Loucy (cell line): ENCODE measurements at regions not wholly inside any gene's neighbourhood (a gene's known extent, or its start where the extent isn't known, plus 50 kb on each side); places are given as distances from the start of the nearest gene placed in this dataset.

Experiments used
- H2AFZ ChIP-seq: fragments of 200-600 bp; sonication (generic); 2 replicates; pipeline ENCODE4 v1.6.0; 2016; ENCODE audit warnings: antibody characterized with exemption, mild to moderate bottlenecking, low read length, moderate library complexity
- H3F3A ChIP-seq: fragments of 200-600 bp; 2 replicates; pipeline ENCODE4 v1.6.0; 2016; ENCODE audit warnings: antibody characterized with exemption, low read depth, mild to moderate bottlenecking
- H3K27me3 ChIP-seq: fragments of 200-600 bp; sonication (generic); 2 replicates; pipeline ENCODE4 v1.6.1; 2014; ENCODE audit warnings: low read length, mild to moderate bottlenecking; ENCODE audit not compliant: insufficient read depth, poor library complexity, severe bottlenecking
- H3K36me3 ChIP-seq: fragments of 200-600 bp; sonication (generic); 2 replicates; pipeline ENCODE4 v1.6.1; 2016; ENCODE audit warnings: low read length; ENCODE audit not compliant: insufficient read depth
- H3K4me1 ChIP-seq: fragments of 200-600 bp; sonication (generic); 2 replicates; pipeline ENCODE4 v1.5.1; 2014; ENCODE audit warnings: low read length, mild to moderate bottlenecking; ENCODE audit not compliant: insufficient read depth, poor library complexity, severe bottlenecking
- H3K4me2 ChIP-seq: fragments of 200-600 bp; sonication (generic); 2 replicates; pipeline ENCODE4 v1.6.0; 2014; ENCODE audit warnings: antibody characterized with exemption, low read length, low read depth, mild to moderate bottlenecking; ENCODE audit not compliant: poor library complexity, severe bottlenecking
- H3K4me3 ChIP-seq: fragments of 200-600 bp; sonication (generic); 2 replicates; pipeline ENCODE4 v1.5.1; 2014; ENCODE audit warnings: low read length, mild to moderate bottlenecking, mixed read lengths; ENCODE audit not compliant: poor library complexity, severe bottlenecking
- H3K79me2 ChIP-seq: fragments of 200-600 bp; sonication (generic); 2 replicates; pipeline ENCODE4 v1.6.1; 2014; ENCODE audit warnings: low read length; ENCODE audit not compliant: insufficient read depth
- H3K9ac ChIP-seq: fragments of 200-600 bp; sonication (generic); 2 replicates; pipeline ENCODE4 v1.6.0; 2014; ENCODE audit warnings: mild to moderate bottlenecking, low read depth, low read length, moderate library complexity; ENCODE audit not compliant: poor library complexity, severe bottlenecking
- H3K9me2 ChIP-seq: fragments of 200-600 bp; sonication (generic); replicated peaks from 2 replicates; pipeline ENCODE4 v1.6.1; 2016; ENCODE audit warnings: low read depth, low read length, mixed read lengths
- H3K9me3 ChIP-seq: fragments of 200-600 bp; sonication (generic); 2 replicates; pipeline ENCODE4 v1.6.1; 2014; ENCODE audit warnings: mild to moderate bottlenecking, antibody characterized with exemption, low read length, low read depth; ENCODE audit not compliant: insufficient read depth
- H4K20me1 ChIP-seq: fragments of 200-600 bp; sonication (generic); 2 replicates; pipeline ENCODE4 v1.6.0; 2014; ENCODE audit warnings: antibody characterized with exemption, low read length, mild to moderate bottlenecking; ENCODE audit not compliant: insufficient read depth, poor library complexity, severe bottlenecking
- EZH2phosphoT487 ChIP-seq: fragments of 200-600 bp; IDR thresholded peaks from 2 replicates; pipeline ENCODE4 v1.6.1; 2018; ENCODE audit warnings: antibody characterized with exemption, mild to moderate bottlenecking, moderate library complexity, borderline replicate concordance
- TF ChIP-seq, protein P1 (sequence below): fragments of 200-600 bp; sonication (generic); conservative IDR thresholded peaks from 2 replicates; pipeline ENCODE4 v1.5.1; 2014; ENCODE audit warnings: mild to moderate bottlenecking, antibody characterized with exemption, low read length

DNA sequence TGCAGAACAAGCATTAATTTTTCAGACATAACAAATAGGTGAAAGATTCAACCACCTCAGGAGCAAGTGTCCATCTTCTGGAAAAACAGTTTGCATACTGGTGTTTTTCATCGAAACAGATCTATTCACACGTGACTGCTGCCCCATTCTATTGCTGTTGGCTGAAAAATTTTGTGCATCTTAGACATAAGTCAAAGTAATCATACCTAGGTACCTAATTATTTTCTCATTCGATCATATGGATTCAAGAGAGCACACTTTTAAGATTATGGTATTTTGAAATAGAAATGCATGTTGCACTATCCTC, 72.9 kb upstream of the CDH6 start:
- Histone ChIP-seq H2AFZ (no peak overlapping the region), H3K9me3 (no peaks in the 10 kb centered on the region), H3K9ac (no peak overlapping the region), H3K4me3 (no peak overlapping the region), H4K20me1 (no peaks in the 10 kb centered on the region), H3F3A (no peaks in the 10 kb centered on the region), H3K36me3 (no peaks in the 10 kb centered on the region), H3K79me2 (no peaks in the 10 kb centered on the region), H3K27me3 (no peaks in the 10 kb centered on the region), H3K4me2 (no peak overlapping the region), H3K9me2 (no peaks in the 10 kb centered on the region), H3K4me1 (no peaks in the 10 kb centered on the region)
- TF ChIP-seq, protein P1, sequence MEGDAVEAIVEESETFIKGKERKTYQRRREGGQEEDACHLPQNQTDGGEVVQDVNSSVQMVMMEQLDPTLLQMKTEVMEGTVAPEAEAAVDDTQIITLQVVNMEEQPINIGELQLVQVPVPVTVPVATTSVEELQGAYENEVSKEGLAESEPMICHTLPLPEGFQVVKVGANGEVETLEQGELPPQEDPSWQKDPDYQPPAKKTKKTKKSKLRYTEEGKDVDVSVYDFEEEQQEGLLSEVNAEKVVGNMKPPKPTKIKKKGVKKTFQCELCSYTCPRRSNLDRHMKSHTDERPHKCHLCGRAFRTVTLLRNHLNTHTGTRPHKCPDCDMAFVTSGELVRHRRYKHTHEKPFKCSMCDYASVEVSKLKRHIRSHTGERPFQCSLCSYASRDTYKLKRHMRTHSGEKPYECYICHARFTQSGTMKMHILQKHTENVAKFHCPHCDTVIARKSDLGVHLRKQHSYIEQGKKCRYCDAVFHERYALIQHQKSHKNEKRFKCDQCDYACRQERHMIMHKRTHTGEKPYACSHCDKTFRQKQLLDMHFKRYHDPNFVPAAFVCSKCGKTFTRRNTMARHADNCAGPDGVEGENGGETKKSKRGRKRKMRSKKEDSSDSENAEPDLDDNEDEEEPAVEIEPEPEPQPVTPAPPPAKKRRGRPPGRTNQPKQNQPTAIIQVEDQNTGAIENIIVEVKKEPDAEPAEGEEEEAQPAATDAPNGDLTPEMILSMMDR, result no peak
- TF ChIP-seq EZH2phosphoT487, result no peak

DNA sequence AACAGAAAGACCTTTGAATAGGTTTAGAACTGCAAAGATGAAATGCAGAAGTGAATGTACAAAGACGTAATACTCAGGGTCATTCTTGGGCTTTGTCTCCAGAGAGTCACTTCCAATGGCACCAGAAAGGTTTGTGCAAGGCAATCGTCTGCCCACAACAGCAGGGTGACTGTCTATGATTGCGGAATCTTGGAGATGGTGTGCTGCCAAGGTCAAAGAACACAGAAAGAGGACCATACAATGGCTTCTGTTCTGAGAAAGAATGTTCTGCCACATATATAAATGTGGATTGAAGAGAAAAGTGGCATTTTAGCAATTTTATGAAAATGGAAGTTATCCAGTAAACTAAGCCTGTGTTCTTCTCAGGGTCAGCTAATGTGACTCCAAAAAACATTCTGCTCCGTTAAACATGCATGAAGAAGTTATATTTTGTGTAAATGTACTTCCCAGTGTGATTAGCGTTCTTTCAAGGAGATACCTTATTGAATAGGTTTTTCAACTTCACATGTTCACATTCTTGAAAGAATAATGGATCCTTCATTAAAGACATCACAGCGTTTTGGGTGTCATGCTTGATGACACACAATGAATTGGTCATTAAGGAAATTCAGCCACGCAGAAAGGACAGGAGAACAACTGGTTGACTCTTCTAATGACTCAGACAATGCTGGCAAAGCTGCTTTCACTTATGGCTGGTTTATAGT, 73.4 kb upstream of the CDH6 start:
- Histone ChIP-seq H3F3A (no peaks in the 10 kb centered on the region), H2AFZ (no peak overlapping the region), H4K20me1 (no peaks in the 10 kb centered on the region), H3K4me1 (no peaks in the 10 kb centered on the region), H3K36me3 (no peaks in the 10 kb centered on the region), H3K27me3 (no peaks in the 10 kb centered on the region), H3K9ac (no peak overlapping the region), H3K4me3 (no peak overlapping the region), H3K9me2 (no peaks in the 10 kb centered on the region), H3K79me2 (no peaks in the 10 kb centered on the region), H3K4me2 (no peak overlapping the region), H3K9me3 (no peaks in the 10 kb centered on the region)
- TF ChIP-seq, protein P1, result no peak
- no peak for TF ChIP-seq EZH2phosphoT487

DNA sequence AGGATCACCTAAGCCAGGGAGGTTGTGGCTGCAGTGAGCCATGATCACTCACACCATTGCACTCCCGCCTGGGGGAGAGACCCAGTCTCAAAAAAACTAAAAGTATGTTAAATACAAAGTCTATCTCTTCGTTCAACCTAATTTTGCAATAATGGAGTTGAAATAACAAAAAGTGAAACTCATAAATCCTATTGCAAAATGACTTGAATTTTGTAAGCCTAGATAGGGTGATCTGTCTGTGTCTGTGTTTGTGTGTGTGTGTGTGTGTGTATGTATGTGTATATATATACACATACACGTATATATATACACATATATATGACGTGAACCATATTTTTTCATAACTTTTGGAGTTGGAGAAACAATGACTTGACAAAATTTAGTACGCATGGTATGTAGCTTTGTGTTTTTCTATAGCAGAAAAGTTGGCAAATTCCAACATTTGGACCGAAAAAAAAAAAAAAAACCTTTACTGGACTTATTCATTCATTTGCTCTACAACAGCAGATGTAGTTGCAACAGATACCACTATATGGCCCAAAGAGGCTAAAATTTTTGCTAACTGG, 76.9 kb upstream of the CDH6 start:
- Histone ChIP-seq H3K36me3 (no peaks in the 10 kb centered on the region), H3K9me3 (no peaks in the 10 kb centered on the region), H3K4me3 (no peak overlapping the region), H4K20me1 (no peaks in the 10 kb centered on the region), H3K9me2 (no peaks in the 10 kb centered on the region; the same call in 1 of the 2 replicates), H3K79me2 (no peaks in the 10 kb centered on the region), H3K27me3 (no peaks in the 10 kb centered on the region), H2AFZ (no peak overlapping the region), H3K4me1 (no peaks in the 10 kb centered on the region), H3F3A (no peaks in the 10 kb centered on the region), H3K9ac (no peak overlapping the region), H3K4me2 (no peak overlapping the region)
- TF ChIP-seq, protein P1, result no peak
- TF ChIP-seq EZH2phosphoT487, result no peak
